Upper lobe of right lung (tissue), 1 donor: ENCODE measurements at regions not wholly inside any gene's neighbourhood (a gene's known extent, or its start where the extent isn't known, plus 50 kb on each side); places are given as distances from the start of the nearest gene placed in this dataset.

Experiments
- ATAC-seq: fragments of 200-7000 bp; cut with Tn5 transposase; one replicate; pipeline ENCODE4 v1.9.1; 2020; ENCODE audit warnings: mild to moderate bottlenecking, moderate library complexity
- DNase-seq: peaks from one replicate; pipeline ENCODE4 v3.0.0-alpha.2; 2020
- H3K27ac ChIP-seq: fragments of 200-600 bp; one replicate; pipeline ENCODE4 v1.8.0; 2022
- H3K27me3 ChIP-seq: fragments of 200-600 bp; one replicate; pipeline ENCODE4 v1.8.0; 2022; ENCODE audit warnings: mild to moderate bottlenecking
- H3K36me3 ChIP-seq: fragments of 200-600 bp; one replicate; pipeline ENCODE4 v1.8.0; 2022
- H3K4me1 ChIP-seq: fragments of 200-600 bp; one replicate; pipeline ENCODE4 v1.8.0; 2022
- H3K4me3 ChIP-seq: fragments of 200-600 bp; one replicate; pipeline ENCODE4 v1.8.0; 2022; ENCODE audit warnings: mild to moderate bottlenecking
- H3K9me3 ChIP-seq: fragments of 200-600 bp; one replicate; pipeline ENCODE4 v1.8.0; 2022
- CTCF ChIP-seq: fragments of 200-600 bp; IDR thresholded peaks from one replicate; pipeline ENCODE4 v1.8.0; 2022; ENCODE audit warnings: antibody characterized with exemption
- intact Hi-C: fragments of 100-400 bp; cut with DNase I; formaldehyde crosslinking; loops from one replicate; pipeline ENCODE4 v1.11.0; 2022
- donor health status: DM: no; HTN: yes; CAD: no; lungs with severe emphysema.

GRCh38 chr1:99193431-99193830, 70.9 kb upstream of the PLPPR4 start:
- DNase-seq (no peak), ATAC-seq (no peak)
- no peaks in the 10 kb centered on the region for H3K36me3 ChIP-seq
- intact Hi-C loops, result no loop called here
- H3K4me1 ChIP-seq, result no peaks in the 10 kb centered on the region
- no peaks in the 10 kb centered on the region for H3K9me3 ChIP-seq
- no peaks in the 10 kb centered on the region for H3K27me3 ChIP-seq
- TF ChIP-seq CTCF, result no peak
- no peak overlapping the region for H3K4me3 ChIP-seq
- H3K27ac ChIP-seq, result no peak overlapping the region

GRCh38 chr1:99198393-99198792, 65.9 kb upstream of the PLPPR4 start:
- Histone ChIP-seq H3K4me1 (no peaks in the 10 kb centered on the region), H3K4me3 (no peak overlapping the region), H3K27me3 (no peaks in the 10 kb centered on the region), H3K9me3 (no peaks in the 10 kb centered on the region), H3K27ac (no peak overlapping the region), H3K36me3 (no peaks in the 10 kb centered on the region)
- no peak for TF ChIP-seq CTCF
- DNase-seq (no peak), ATAC-seq (no peak)
- intact Hi-C loops, result no loop called here

GRCh38 chr1:99207216-99207615, 57.1 kb upstream of the PLPPR4 start:
- ATAC-seq (no peak), DNase-seq (no peak)
- Histone ChIP-seq H3K27ac (no peak overlapping the region), H3K4me3 (no peak overlapping the region), H3K36me3 (no peaks in the 10 kb centered on the region), H3K9me3 (no peaks in the 10 kb centered on the region), H3K4me1 (no peaks in the 10 kb centered on the region), H3K27me3 (no peaks in the 10 kb centered on the region)
- intact Hi-C loops, result no loop called here
- no peak for TF ChIP-seq CTCF
